A673 (cell line): ENCODE measurements at regions not wholly inside any gene's neighbourhood (a gene's known extent, or its start where the extent isn't known, plus 50 kb on each side); places are given as distances from the start of the nearest gene placed in this dataset.
A peak's percentile ranks its signal among the peaks of the same experiment; 100 is the strongest.

Source experiments
- BruUV-seq: library from RNA; stranded (reverse); fragments of 400-500 nt; replicated peaks from 2 replicates; lab custom pipeline; 2021; lab: Mats Ljungman, UMichigan
- CTCF ChIA-PET: fragments of 300-600 bp; sonication (Branson Sonifier 250); formaldehyde crosslinking; loops from one replicate; lab custom pipeline; 2022; ENCODE audit warnings: antibody characterized with exemption; lab: Charles Lee
- POLR2A ChIA-PET: fragments of 300-600 bp; sonication (Branson Sonifier 250); formaldehyde crosslinking; loops from one replicate; lab custom pipeline; 2022; ENCODE audit warnings: antibody characterized with exemption; ENCODE audit not compliant: low non-redundant PET; lab: Charles Lee
- DNase-seq: peaks from one replicate; pipeline ENCODE4 v3.0.0-alpha.2; 2015; ENCODE audit warnings: low spot score
- H3K27ac ChIP-seq: fragments of 200-600 bp; sonication (generic); 2 replicates; pipeline ENCODE4 v1.5.1; 2016; ENCODE audit warnings: mixed run types, low read depth, mild to moderate bottlenecking, mixed read lengths, antibody characterized with exemption, low read length; ENCODE audit not compliant: poor library complexity, severe bottlenecking
- H3K27me3 ChIP-seq: fragments of 200-600 bp; sonication (generic); replicated peaks from 2 replicates; pipeline ENCODE4 v1.6.1; 2017; ENCODE audit warnings: mixed run types, low read depth, mild to moderate bottlenecking, mixed read lengths, antibody characterized with exemption, low read length; ENCODE audit not compliant: insufficient read depth, poor library complexity
- H3K36me3 ChIP-seq: fragments of 200-600 bp; sonication (generic); 2 replicates; pipeline ENCODE4 v1.6.1; 2016; ENCODE audit warnings: mixed run types, mild to moderate bottlenecking, mixed read lengths, antibody characterized with exemption, low read length; ENCODE audit not compliant: insufficient read depth, poor library complexity, severe bottlenecking
- H3K4me1 ChIP-seq: fragments of 200-600 bp; sonication (generic); 2 replicates; pipeline ENCODE4 v1.6.1; 2017; ENCODE audit warnings: mixed run types, mild to moderate bottlenecking, mixed read lengths, antibody characterized with exemption, low read length; ENCODE audit not compliant: insufficient read depth, poor library complexity, severe bottlenecking
- H3K4me3 ChIP-seq: fragments of 200-600 bp; sonication (generic); 2 replicates; pipeline ENCODE4 v1.5.1; 2016; ENCODE audit warnings: low read depth, mixed run types, mild to moderate bottlenecking, mixed read lengths, low read length; ENCODE audit not compliant: poor library complexity, severe bottlenecking
- H3K9me3 ChIP-seq: fragments of 200-600 bp; sonication (generic); 2 replicates; pipeline ENCODE4 v1.6.1; 2016; ENCODE audit warnings: mixed run types, low read depth, mild to moderate bottlenecking, mixed read lengths, antibody characterized with exemption, low read length; ENCODE audit not compliant: poor library complexity, severe bottlenecking
- EZH2 ChIP-seq: fragments of 200-600 bp; sonication (generic); IDR thresholded peaks from 2 replicates; pipeline ENCODE4 v1.6.1; 2017; ENCODE audit warnings: borderline replicate concordance, low read depth, mild to moderate bottlenecking, mixed read lengths, antibody characterized with exemption, low read length; ENCODE audit not compliant: poor library complexity, severe bottlenecking
- intact Hi-C: fragments of 100-400 bp; cut with micrococcal nuclease; formaldehyde crosslinking; loops from one replicate; pipeline ENCODE4 v1.10.0; 2022; ENCODE audit not compliant: unreplicated experiment
- TF ChIP-seq, protein P1 (sequence below): fragments of 300-800, 200-600 bp; sonication (generic); conservative IDR thresholded peaks from 2 replicates; pipeline ENCODE4 v1.5.1; 2017; ENCODE audit warnings: low read depth, mild to moderate bottlenecking, antibody characterized with exemption, low read length, moderate library complexity, mixed read lengths

DNA sequence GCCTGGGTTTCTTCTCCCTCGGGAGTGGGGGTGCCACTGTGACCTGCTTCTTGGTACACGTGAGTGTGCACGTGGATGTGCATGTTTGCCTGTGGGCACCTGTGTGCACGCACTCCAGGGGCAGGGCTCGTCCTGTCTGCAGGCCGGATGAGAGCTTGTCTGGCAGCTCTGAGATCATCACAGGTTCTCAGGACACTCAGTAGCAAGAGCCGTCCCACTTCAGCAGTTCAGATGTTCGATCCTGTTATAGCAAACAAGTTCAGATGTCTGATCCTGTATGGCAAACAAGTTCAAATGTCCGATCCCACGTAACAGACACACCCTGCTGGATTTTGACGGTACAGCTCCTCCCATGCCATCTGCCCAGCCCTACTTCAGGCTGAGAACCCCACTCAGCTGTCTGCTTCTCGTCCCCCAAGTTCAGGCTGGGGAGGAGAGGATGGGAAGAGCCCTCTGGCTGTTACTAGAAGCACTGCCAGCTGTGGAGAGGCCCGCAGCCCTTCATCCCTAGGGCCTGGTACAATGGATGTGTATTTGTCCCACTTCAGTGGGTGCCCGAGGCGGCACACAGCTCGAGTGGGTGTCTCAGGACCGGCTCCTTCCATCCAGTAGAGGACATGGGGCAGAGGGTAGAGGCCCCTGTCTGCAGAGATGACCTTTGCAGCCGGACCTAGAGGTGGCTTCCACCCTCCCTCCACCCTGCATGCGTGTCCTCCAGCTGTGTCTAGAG is 1126.9 kb downstream of the BRD1 start:
- TF ChIP-seq, protein P1, sequence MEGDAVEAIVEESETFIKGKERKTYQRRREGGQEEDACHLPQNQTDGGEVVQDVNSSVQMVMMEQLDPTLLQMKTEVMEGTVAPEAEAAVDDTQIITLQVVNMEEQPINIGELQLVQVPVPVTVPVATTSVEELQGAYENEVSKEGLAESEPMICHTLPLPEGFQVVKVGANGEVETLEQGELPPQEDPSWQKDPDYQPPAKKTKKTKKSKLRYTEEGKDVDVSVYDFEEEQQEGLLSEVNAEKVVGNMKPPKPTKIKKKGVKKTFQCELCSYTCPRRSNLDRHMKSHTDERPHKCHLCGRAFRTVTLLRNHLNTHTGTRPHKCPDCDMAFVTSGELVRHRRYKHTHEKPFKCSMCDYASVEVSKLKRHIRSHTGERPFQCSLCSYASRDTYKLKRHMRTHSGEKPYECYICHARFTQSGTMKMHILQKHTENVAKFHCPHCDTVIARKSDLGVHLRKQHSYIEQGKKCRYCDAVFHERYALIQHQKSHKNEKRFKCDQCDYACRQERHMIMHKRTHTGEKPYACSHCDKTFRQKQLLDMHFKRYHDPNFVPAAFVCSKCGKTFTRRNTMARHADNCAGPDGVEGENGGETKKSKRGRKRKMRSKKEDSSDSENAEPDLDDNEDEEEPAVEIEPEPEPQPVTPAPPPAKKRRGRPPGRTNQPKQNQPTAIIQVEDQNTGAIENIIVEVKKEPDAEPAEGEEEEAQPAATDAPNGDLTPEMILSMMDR, result peak; percentile 26; the same call in 1 of the 2 replicates
- no peak for TF ChIP-seq EZH2
- CTCF ChIA-PET, result no interaction called here
- no TSS peak for BruUV-seq
- peak; percentile 11 for DNase-seq
- Histone ChIP-seq H3K36me3 (no peaks in the 10 kb centered on the region), H3K4me1 (peaks cover 18% of the 10 kb centered on the region), H3K27ac (peak overlapping the region; percentile 17), H3K9me3 (no peaks in the 10 kb centered on the region), H3K4me3 (no peak overlapping the region), H3K27me3 (no peaks in the 10 kb centered on the region)
- intact Hi-C loops, result no loop called here
- POLR2A ChIA-PET, result interaction anchor here (0.7 kb wide), 1 partner anchor 1734 kb away, joined by 3 read pairs; no protein-coding TSS in a partner anchor

DNA sequence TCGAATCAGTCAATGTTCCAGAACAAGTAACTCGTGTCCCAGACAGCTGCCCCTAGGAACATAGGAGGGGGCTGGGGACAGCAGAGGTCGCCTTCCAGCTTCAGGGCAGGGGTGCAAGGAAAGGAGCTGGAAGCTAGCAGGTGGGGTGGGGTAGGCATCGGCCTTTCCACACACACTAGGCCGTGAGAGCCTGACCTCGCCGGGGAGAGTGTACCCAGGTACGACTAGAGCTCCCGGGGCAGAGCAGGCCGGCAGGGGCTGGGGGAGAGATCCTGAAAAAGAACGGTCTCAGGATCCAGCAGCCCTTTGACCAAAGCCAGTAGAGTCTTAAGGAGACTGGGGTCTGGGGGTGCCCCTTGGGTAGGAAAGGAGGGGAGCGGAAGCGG is 1127.5 kb downstream of the BRD1 start:
- ChIA-PET CTCF (no interaction called here), POLR2A (interaction anchor here (0.6 to 0.7 kb wide), 2 partner anchors 678 to 1733 kb away, joined by 3 read pairs; no protein-coding TSS in a partner anchor)
- BruUV-seq, result no TSS peak
- peaks cover 18% of the 10 kb centered on the region for H3K4me1 ChIP-seq
- no peaks in the 10 kb centered on the region for H3K36me3 ChIP-seq
- no peak for DNase-seq
- no peak overlapping the region for H3K4me3 ChIP-seq
- intact Hi-C loops, result no loop called here
- no peak for TF ChIP-seq EZH2
- H3K9me3 ChIP-seq, result no peaks in the 10 kb centered on the region
- peak overlapping the region; percentile 17 for H3K27ac ChIP-seq
- no peaks in the 10 kb centered on the region for H3K27me3 ChIP-seq

DNA sequence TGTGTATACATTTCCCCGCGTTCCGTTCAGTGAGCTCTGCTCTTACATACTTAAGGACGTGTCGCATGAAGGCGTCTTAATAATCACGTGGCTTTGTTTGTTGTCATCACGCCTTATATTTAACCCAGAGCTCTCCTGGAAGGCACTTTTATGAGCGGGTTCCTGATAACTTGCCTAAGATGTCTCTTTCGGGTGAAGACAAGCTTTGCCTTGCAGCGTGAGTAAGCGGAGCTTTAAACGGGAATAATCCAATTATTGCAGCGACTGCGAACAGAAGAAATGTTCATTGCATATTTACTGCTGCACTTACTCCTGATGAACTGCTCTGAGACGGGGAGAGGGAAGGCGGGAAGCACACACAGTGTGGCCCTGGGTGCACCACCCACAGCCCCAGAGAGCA is 1128.2 kb downstream of the BRD1 start:
- BruUV-seq, result no TSS peak
- Histone ChIP-seq H3K9me3 (no peaks in the 10 kb centered on the region), H3K27me3 (no peaks in the 10 kb centered on the region), H3K36me3 (no peaks in the 10 kb centered on the region), H3K4me1 (peaks cover 18% of the 10 kb centered on the region), H3K27ac (peak overlapping the region; percentile 17), H3K4me3 (no peak overlapping the region)
- TF ChIP-seq EZH2, result no peak
- TF ChIP-seq, protein P1, result no peak
- peak; percentile 78 for DNase-seq
- intact Hi-C loops, result no loop called here
- ChIA-PET CTCF (no interaction called here), POLR2A (interaction anchor here (0.6 kb wide), 1 partner anchor 677 kb away, joined by 3 read pairs; no protein-coding TSS in a partner anchor)
